ENCODE measurements at regions not wholly inside any gene's neighbourhood (a gene's known extent, or its start where the extent isn't known, plus 50 kb on each side); places are given as distances from the start of the nearest gene placed in this dataset.
A peak's percentile ranks its signal among the peaks of the same experiment; 100 is the strongest.
"Not testable (repeated sequence)": the region's sequence is repeated elsewhere in the genome, so short reads cannot be mapped to it uniquely, and the experiment has no call there.

DNA sequence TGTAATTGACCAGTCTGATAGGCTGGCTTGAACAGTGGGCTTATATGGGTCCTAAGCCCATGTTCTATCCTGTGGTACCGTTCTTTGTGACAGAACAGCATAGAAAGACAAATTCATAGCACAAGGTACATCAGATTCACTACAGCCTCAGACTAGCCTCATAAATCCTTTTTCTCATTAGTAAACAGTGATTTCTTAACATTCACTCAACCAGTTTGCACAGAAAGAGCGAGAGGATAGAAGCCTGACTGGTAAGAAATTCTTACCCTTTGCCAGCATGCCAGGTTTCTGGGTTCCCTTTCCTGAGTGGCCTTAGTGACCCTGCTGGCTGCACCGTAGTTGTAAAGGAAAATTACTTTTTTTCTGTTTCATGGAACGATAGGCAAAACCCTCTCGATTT lies 412.1 kb downstream of the SH2D4B start:
- no peak for DNase-seq (ENCODE audit: low read depth)
- no peak overlapping the region for H3K4me3 ChIP-seq (ENCODE audit: low read depth, low read length)
- TF ChIP-seq, protein P1, sequence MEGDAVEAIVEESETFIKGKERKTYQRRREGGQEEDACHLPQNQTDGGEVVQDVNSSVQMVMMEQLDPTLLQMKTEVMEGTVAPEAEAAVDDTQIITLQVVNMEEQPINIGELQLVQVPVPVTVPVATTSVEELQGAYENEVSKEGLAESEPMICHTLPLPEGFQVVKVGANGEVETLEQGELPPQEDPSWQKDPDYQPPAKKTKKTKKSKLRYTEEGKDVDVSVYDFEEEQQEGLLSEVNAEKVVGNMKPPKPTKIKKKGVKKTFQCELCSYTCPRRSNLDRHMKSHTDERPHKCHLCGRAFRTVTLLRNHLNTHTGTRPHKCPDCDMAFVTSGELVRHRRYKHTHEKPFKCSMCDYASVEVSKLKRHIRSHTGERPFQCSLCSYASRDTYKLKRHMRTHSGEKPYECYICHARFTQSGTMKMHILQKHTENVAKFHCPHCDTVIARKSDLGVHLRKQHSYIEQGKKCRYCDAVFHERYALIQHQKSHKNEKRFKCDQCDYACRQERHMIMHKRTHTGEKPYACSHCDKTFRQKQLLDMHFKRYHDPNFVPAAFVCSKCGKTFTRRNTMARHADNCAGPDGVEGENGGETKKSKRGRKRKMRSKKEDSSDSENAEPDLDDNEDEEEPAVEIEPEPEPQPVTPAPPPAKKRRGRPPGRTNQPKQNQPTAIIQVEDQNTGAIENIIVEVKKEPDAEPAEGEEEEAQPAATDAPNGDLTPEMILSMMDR (IDR thresholded peaks at IDR 0.05; ENCODE audit: control insufficient read depth, extremely low read depth, insufficient read depth) = no peak

DNA sequence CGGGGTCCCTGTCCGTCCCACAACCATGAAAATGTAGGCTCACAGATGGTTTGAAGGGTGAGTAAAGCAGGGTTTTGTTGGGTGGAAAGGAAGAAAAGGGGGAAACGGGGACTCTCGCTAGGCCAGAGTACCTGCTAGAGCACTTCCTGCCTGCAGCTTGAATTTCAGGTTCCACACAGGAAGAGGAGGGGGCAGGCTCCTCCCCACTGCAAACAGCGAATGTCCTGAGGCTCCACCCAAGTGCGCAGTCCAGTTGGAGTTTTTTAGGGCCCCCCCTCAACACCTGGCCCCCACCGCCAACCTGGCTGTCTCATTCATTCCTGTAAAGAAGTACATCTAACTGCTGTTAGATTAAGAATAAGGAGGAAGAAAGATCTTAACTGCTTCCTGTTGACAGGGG lies 414.7 kb downstream of the SH2D4B start:
- no peak for DNase-seq (ENCODE audit: low read depth)
- no peak overlapping the region for H3K4me3 ChIP-seq (ENCODE audit: low read depth, low read length)
- TF ChIP-seq, protein P1 (IDR thresholded peaks at IDR 0.05; ENCODE audit: control insufficient read depth, extremely low read depth, insufficient read depth) = no peak

DNA sequence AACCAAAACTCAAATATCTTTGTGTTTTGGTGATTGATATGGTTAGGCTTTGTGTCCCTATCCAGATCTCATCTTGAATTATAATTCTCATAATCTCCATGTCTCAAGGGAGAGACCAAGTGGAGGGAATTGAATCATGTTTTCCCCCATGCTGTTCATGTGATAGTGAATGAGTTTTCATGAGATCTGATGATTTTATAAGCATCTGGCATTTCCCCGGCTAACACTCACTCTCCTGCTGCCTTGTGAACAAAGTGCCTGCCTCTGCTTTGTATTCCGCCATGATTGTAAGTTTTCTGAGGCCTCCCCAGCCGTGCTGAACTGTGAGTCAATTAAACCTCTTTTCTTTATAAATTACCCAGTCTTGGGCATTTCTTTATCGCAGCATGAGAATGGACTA lies 419.5 kb downstream of the SH2D4B start:
- DNase-seq (ENCODE audit: low read depth) = no peak
- TF ChIP-seq, protein P1 (IDR thresholded peaks at IDR 0.05; ENCODE audit: control insufficient read depth, extremely low read depth, insufficient read depth) = no peak

DNA sequence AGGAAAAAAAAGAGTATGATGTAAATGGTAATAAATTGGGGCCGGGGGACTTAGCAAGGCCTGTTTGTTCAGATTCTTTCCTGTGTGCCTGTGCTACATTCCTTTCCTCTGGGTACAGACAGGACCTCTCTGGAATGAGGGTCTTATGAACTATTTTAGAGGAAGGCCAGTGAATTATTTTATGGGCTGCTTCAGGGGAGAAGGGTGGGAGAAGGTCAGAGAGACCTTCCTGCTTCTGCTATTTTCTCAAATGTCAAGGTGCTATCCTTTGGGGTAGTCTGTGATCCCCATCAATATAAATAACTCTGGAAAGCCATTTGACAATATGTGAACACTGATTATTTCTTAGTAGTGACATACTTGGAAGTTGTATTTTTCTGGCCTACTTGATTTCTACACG lies 426.5 kb downstream of the SH2D4B start:
- TF ChIP-seq, protein P1 (IDR thresholded peaks at IDR 0.05; ENCODE audit: control insufficient read depth, extremely low read depth, insufficient read depth) = no peak
- H3K4me3 ChIP-seq (ENCODE audit: low read depth, low read length) = no peak overlapping the region
- no peak for DNase-seq (ENCODE audit: low read depth)

More for the DNA sequence above, 419.5 kb downstream of the SH2D4B start:
- no peak overlapping the region for H3K4me3 ChIP-seq (ENCODE audit: low read depth, low read length)

DNA sequence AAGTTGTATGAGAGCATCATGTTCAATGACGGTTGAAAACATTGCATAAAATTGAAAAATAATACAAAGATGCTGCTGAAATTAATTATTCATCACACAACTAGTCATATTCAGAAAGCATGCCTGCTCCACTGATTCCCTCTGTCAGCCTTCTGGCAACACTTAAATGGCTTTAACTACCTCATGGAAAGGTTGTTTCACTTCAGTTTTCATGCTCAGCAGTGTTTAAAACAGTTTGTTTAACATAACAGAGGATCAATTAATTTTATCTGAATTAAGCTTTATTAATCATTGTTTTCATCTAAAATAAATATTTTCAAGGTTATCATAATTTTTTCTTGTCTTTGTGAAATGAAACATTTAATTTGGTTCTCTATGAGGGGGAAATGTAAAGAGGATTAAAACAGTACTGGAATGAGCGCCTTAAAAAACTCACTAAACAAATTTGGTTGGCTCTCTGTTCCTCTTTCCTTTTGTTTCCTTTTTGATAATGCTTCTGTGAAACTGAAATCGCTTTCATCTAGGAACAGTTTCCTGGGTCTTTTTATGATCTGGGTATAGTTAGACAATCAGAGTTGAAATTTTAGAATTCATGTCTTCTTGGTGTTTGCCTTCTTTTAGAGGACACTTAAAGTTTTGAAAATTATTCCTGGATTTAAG lies 427.4 kb downstream of the SH2D4B start:
- TF ChIP-seq, protein P1 (IDR thresholded peaks at IDR 0.05; ENCODE audit: control insufficient read depth, extremely low read depth, insufficient read depth) = no peak
- no peak for DNase-seq (ENCODE audit: low read depth)
- no peak overlapping the region for H3K4me3 ChIP-seq (ENCODE audit: low read depth, low read length)

DNA sequence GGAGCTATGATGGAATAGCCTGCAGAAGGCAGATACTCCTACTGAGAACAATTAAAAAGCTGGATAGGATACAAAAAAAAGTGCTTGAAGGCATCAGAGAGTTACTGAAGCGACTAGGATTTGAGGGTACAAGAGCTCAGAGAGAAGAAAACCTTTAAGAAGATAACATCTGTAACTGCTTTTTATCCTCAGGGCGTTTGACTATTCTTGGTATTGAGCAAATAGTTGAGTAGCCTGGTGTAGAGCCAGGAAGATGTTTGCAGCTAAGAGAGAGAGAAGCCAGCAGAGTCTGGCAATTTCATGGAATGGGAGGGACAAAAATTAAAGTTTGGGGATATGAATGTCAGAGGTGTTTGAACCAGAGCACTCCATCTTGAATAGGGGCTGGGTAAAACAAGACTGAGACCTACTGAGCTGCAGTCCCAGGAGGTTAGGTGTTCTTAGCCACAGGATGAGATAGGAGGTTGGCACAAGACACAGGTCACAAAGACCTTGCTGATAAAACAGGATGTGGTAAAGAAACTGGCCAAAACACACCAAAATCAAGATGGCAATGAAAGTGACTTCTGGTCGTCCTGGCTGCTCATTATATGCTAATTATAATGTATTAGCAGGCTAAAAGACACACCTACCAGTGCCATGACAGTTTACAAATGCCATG lies 428.8 kb downstream of the SH2D4B start:
- DNase-seq (ENCODE audit: low read depth) = peak; percentile 76
- TF ChIP-seq, protein P1 (IDR thresholded peaks at IDR 0.05; ENCODE audit: control insufficient read depth, extremely low read depth, insufficient read depth) = no peak
- no peak overlapping the region for H3K4me3 ChIP-seq (ENCODE audit: low read depth, low read length)

DNA sequence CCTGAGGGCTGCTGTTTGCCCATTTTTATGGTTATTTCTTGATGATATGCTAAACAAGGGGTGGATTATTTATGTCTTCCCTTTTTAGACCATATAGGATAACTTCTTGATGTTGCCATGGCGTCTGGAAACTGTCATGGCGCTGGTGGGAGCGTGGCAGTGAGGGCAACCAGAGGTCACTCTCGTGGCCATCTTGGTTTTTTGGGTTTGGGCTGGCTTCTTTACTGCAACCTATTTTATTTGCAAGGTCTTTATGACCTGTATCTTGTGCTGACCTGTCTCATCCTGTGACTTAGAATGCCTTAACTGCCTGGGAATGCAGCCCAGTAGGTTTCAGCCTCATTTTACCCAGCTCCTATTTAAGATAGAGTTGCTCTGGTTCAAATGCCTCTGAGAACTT lies 429.7 kb downstream of the SH2D4B start:
- not testable (repeated sequence) for DNase-seq (ENCODE audit: low read depth); H3K4me3 ChIP-seq (ENCODE audit: low read depth, low read length)

Measured in LNCaP clone FGC (cell line).